ENCODE measurements at regions not wholly inside any gene's neighbourhood (a gene's known extent, or its start where the extent isn't known, plus 50 kb on each side); places are given as distances from the start of the nearest gene placed in this dataset.
A peak's percentile ranks its signal among the peaks of the same experiment; 100 is the strongest.

GRCh38 chr12:124437617-124438436 lies 129.6 kb downstream of the NCOR2 start:
- Histone ChIP-seq H3K4me1 (ENCODE audit: control insufficient read depth, insufficient read depth, low read length) (peaks cover 5% of the 10 kb centered on the region), H3K27ac (ENCODE audit: low read depth, low read length) (peak overlapping the region; percentile 13), H3K27me3 (ENCODE audit: control insufficient read depth, insufficient read depth, low read length) (no peaks in the 10 kb centered on the region), H3K4me3 (ENCODE audit: low read length) (no peak overlapping the region), H3K9ac (ENCODE audit: low read length) (no peak overlapping the region), H3K36me3 (ENCODE audit: control insufficient read depth, insufficient read depth, low read length) (peaks cover 20% of the 10 kb centered on the region)

GRCh38 chr12:124437121-124437520 lies 130.3 kb downstream of the NCOR2 start:
- Histone ChIP-seq H3K36me3 (ENCODE audit: control insufficient read depth, insufficient read depth, low read length) (peaks cover 17% of the 10 kb centered on the region), H3K4me1 (ENCODE audit: control insufficient read depth, insufficient read depth, low read length) (peaks cover 5% of the 10 kb centered on the region), H3K27ac (ENCODE audit: low read depth, low read length) (peak overlapping the region; percentile 2), H3K9ac (ENCODE audit: low read length) (no peak overlapping the region), H3K27me3 (ENCODE audit: control insufficient read depth, insufficient read depth, low read length) (no peaks in the 10 kb centered on the region), H3K4me3 (ENCODE audit: low read length) (no peak overlapping the region)

GRCh38 chr12:124436366-124436765 lies 131.0 kb downstream of the NCOR2 start:
- Histone ChIP-seq H3K27ac (ENCODE audit: low read depth, low read length) (no peak overlapping the region), H3K4me1 (ENCODE audit: control insufficient read depth, insufficient read depth, low read length) (peaks cover 5% of the 10 kb centered on the region), H3K4me3 (ENCODE audit: low read length) (no peak overlapping the region), H3K36me3 (ENCODE audit: control insufficient read depth, insufficient read depth, low read length) (peaks cover 13% of the 10 kb centered on the region), H3K27me3 (ENCODE audit: control insufficient read depth, insufficient read depth, low read length) (no peaks in the 10 kb centered on the region), H3K9ac (ENCODE audit: low read length) (no peak overlapping the region)

- H3K4me1 ChIP-seq (ENCODE audit: control insufficient read depth, insufficient read depth, low read length): peaks cover 5% of the 10 kb centered on the region
- peaks cover 14% of the 10 kb centered on the region for H3K36me3 ChIP-seq (ENCODE audit: control insufficient read depth, insufficient read depth, low read length)
- no peak overlapping the region for H3K27ac ChIP-seq (ENCODE audit: low read depth, low read length)
- no peak overlapping the region for H3K9ac ChIP-seq (ENCODE audit: low read length)
- H3K4me3 ChIP-seq (ENCODE audit: low read length): no peak overlapping the region
- no peaks in the 10 kb centered on the region for H3K27me3 ChIP-seq (ENCODE audit: control insufficient read depth, insufficient read depth, low read length)
Measured at GRCh38 chr12:124435806-124436345, 131.5 kb downstream of the NCOR2 start.

GRCh38 chr12:124434951-124435805 lies 132.2 kb downstream of the NCOR2 start:
- H3K27ac ChIP-seq (ENCODE audit: low read depth, low read length): no peak overlapping the region
- H3K36me3 ChIP-seq (ENCODE audit: control insufficient read depth, insufficient read depth, low read length): peaks cover 20% of the 10 kb centered on the region
- H3K27me3 ChIP-seq (ENCODE audit: control insufficient read depth, insufficient read depth, low read length): no peaks in the 10 kb centered on the region
- peaks cover 5% of the 10 kb centered on the region for H3K4me1 ChIP-seq (ENCODE audit: control insufficient read depth, insufficient read depth, low read length)
- no peak overlapping the region for H3K9ac ChIP-seq (ENCODE audit: low read length)
- H3K4me3 ChIP-seq (ENCODE audit: low read length): no peak overlapping the region

- Histone ChIP-seq H3K9ac (ENCODE audit: low read length) (no peak overlapping the region), H3K4me3 (ENCODE audit: low read length) (no peak overlapping the region), H3K4me1 (ENCODE audit: control insufficient read depth, insufficient read depth, low read length) (peaks cover 6% of the 10 kb centered on the region), H3K36me3 (ENCODE audit: control insufficient read depth, insufficient read depth, low read length) (peaks cover 20% of the 10 kb centered on the region), H3K27ac (ENCODE audit: low read depth, low read length) (no peak overlapping the region), H3K27me3 (ENCODE audit: control insufficient read depth, insufficient read depth, low read length) (no peaks in the 10 kb centered on the region)
Measured at GRCh38 chr12:124434354-124434753, 133.1 kb downstream of the NCOR2 start.

- Histone ChIP-seq H3K36me3 (ENCODE audit: control insufficient read depth, insufficient read depth, low read length) (peaks cover 20% of the 10 kb centered on the region), H3K27me3 (ENCODE audit: control insufficient read depth, insufficient read depth, low read length) (no peaks in the 10 kb centered on the region), H3K9ac (ENCODE audit: low read length) (no peak overlapping the region), H3K4me1 (ENCODE audit: control insufficient read depth, insufficient read depth, low read length) (peaks cover 11% of the 10 kb centered on the region), H3K4me3 (ENCODE audit: low read length) (no peak overlapping the region), H3K27ac (ENCODE audit: low read depth, low read length) (peak overlapping the region; percentile 54)
Measured at GRCh38 chr12:124433879-124434278, 133.5 kb downstream of the NCOR2 start.

- Histone ChIP-seq H3K4me3 (ENCODE audit: low read length) (no peak overlapping the region), H3K9ac (ENCODE audit: low read length) (no peak overlapping the region), H3K27me3 (ENCODE audit: control insufficient read depth, insufficient read depth, low read length) (no peaks in the 10 kb centered on the region), H3K27ac (ENCODE audit: low read depth, low read length) (peak overlapping the region; percentile 54), H3K36me3 (ENCODE audit: control insufficient read depth, insufficient read depth, low read length) (peaks cover 20% of the 10 kb centered on the region), H3K4me1 (ENCODE audit: control insufficient read depth, insufficient read depth, low read length) (peaks cover 15% of the 10 kb centered on the region)
Measured at GRCh38 chr12:124433147-124433874, 134.1 kb downstream of the NCOR2 start.

- no peak overlapping the region for H3K9ac ChIP-seq (ENCODE audit: low read length)
- peak overlapping the region; percentile 30 for H3K27ac ChIP-seq (ENCODE audit: low read depth, low read length)
- H3K4me3 ChIP-seq (ENCODE audit: low read length): no peak overlapping the region
- H3K36me3 ChIP-seq (ENCODE audit: control insufficient read depth, insufficient read depth, low read length): peaks cover 20% of the 10 kb centered on the region
- H3K27me3 ChIP-seq (ENCODE audit: control insufficient read depth, insufficient read depth, low read length): no peaks in the 10 kb centered on the region
- peaks cover 21% of the 10 kb centered on the region for H3K4me1 ChIP-seq (ENCODE audit: control insufficient read depth, insufficient read depth, low read length)
Measured at GRCh38 chr12:124432376-124432775, 135.0 kb downstream of the NCOR2 start.

GRCh38 chr12:124431971-124432370 lies 135.4 kb downstream of the NCOR2 start:
- Histone ChIP-seq H3K27ac (ENCODE audit: low read depth, low read length) (peak overlapping the region; percentile 2), H3K4me3 (ENCODE audit: low read length) (no peak overlapping the region), H3K4me1 (ENCODE audit: control insufficient read depth, insufficient read depth, low read length) (peaks cover 23% of the 10 kb centered on the region), H3K9ac (ENCODE audit: low read length) (no peak overlapping the region), H3K27me3 (ENCODE audit: control insufficient read depth, insufficient read depth, low read length) (no peaks in the 10 kb centered on the region), H3K36me3 (ENCODE audit: control insufficient read depth, insufficient read depth, low read length) (peaks cover 20% of the 10 kb centered on the region)

- Histone ChIP-seq H3K36me3 (ENCODE audit: control insufficient read depth, insufficient read depth, low read length) (peaks cover 23% of the 10 kb centered on the region), H3K4me1 (ENCODE audit: control insufficient read depth, insufficient read depth, low read length) (peaks cover 32% of the 10 kb centered on the region), H3K9ac (ENCODE audit: low read length) (no peak overlapping the region)
Measured at GRCh38 chr12:124430491-124430890, 135.6 kb downstream of the RFLNA start.

GRCh38 chr12:124429535-124429934 lies 134.6 kb downstream of the RFLNA start:
- Histone ChIP-seq H3K4me1 (ENCODE audit: control insufficient read depth, insufficient read depth, low read length) (peaks cover 32% of the 10 kb centered on the region), H3K27me3 (ENCODE audit: control insufficient read depth, insufficient read depth, low read length) (no peaks in the 10 kb centered on the region), H3K9ac (ENCODE audit: low read length) (no peak overlapping the region), H3K27ac (ENCODE audit: low read depth, low read length) (peak overlapping the region; percentile 80), H3K4me3 (ENCODE audit: low read length) (no peak overlapping the region), H3K36me3 (ENCODE audit: control insufficient read depth, insufficient read depth, low read length) (peaks cover 24% of the 10 kb centered on the region)

More at GRCh38 chr12:124430491-124430890, 135.6 kb downstream of the RFLNA start:
- H3K27ac ChIP-seq (ENCODE audit: low read depth, low read length): no peak overlapping the region
- H3K27me3 ChIP-seq (ENCODE audit: control insufficient read depth, insufficient read depth, low read length): no peaks in the 10 kb centered on the region
- H3K4me3 ChIP-seq (ENCODE audit: low read length): no peak overlapping the region

Measured in rectal smooth muscle tissue (tissue), 1 donor.